ENCODE measurements at regions not wholly inside any gene's neighbourhood (a gene's known extent, or its start where the extent isn't known, plus 50 kb on each side); places are given as distances from the start of the nearest gene placed in this dataset.

DNA sequence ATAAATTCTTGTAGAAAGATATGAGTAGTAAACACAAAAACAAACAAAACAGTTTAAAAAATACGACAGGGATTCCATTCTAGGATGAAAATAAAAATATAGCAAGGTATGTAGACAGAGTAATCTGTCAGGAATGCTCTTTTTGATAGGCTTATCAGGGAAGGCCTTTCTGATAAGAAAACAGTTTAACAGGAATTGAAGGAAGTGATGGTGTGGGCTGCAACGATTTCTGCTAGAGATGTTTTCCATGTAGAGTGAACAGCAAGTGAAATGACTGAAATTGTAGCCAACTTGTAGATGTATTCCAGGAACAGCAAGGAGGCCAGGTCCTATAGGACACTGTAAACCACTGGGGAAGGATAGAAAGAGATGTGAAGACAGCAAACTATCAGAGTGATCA lies 689.7 kb upstream of the GJE1 start:
- H3K36me3 ChIP-seq (ENCODE audit: control insufficient read depth in 1 of 2, insufficient read depth in 2 of 2, low read length in 1 of 2) = no peaks in the 10 kb centered on the region
- WGBS, 2 donors = 28 to 35% methylated on average over 2 of the region's 2 CpGs
- intact Hi-C loops (cut with DNase I) = no loop called here
- no peaks in the 10 kb centered on the region for H3K27me3 ChIP-seq (ENCODE audit: control insufficient read depth in 1 of 2, insufficient read depth in 2 of 2, low read length in 1 of 2)
- ATAC-seq (ENCODE audit: low FRiP score) (no peak), DNase-seq (no peak)
- no peaks in the 10 kb centered on the region for H3K4me1 ChIP-seq (ENCODE audit: control insufficient read depth in 1 of 2, insufficient read depth in 2 of 2, low read length in 2 of 2)
- H3K4me3 ChIP-seq (ENCODE audit: low read length in 2 of 2) = no peak overlapping the region
- no peak overlapping the region for H3K27ac ChIP-seq (ENCODE audit: low read depth in 1 of 2, low read length in 2 of 2)
- H3K9me3 ChIP-seq (ENCODE audit: control insufficient read depth, low read length) = no peaks in the 10 kb centered on the region

DNA sequence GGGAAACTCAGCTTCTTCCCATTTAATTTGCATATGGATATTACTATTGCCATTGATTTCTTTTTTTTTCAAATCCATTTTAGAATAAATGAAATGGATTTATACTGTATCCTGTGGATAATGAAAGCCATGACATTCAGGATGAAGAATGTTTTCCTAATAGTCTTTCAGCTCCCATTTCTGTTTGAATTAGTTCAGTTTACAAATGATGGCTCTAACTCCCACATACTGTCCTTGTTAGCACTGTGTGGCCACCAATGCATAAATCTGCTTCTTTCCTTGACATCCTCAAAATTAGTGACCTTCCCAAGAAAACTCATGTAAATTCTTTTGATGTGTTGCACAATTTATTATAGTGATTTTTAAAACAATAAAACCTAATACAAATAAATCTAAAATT lies 693.2 kb upstream of the GJE1 start:
- DNase-seq (no peak), ATAC-seq (ENCODE audit: low FRiP score) (no peak)
- no peak overlapping the region for H3K4me3 ChIP-seq (ENCODE audit: low read length in 2 of 2)
- H3K27me3 ChIP-seq (ENCODE audit: control insufficient read depth in 1 of 2, insufficient read depth in 2 of 2, low read length in 1 of 2) = no peaks in the 10 kb centered on the region
- intact Hi-C loops (cut with DNase I) = no loop called here
- H3K9me3 ChIP-seq (ENCODE audit: control insufficient read depth, low read length) = no peaks in the 10 kb centered on the region
- no peaks in the 10 kb centered on the region for H3K4me1 ChIP-seq (ENCODE audit: control insufficient read depth in 1 of 2, insufficient read depth in 2 of 2, low read length in 2 of 2)
- no peak overlapping the region for H3K27ac ChIP-seq (ENCODE audit: low read depth in 1 of 2, low read length in 2 of 2)
- no peaks in the 10 kb centered on the region for H3K36me3 ChIP-seq (ENCODE audit: control insufficient read depth in 1 of 2, insufficient read depth in 2 of 2, low read length in 1 of 2)

DNA sequence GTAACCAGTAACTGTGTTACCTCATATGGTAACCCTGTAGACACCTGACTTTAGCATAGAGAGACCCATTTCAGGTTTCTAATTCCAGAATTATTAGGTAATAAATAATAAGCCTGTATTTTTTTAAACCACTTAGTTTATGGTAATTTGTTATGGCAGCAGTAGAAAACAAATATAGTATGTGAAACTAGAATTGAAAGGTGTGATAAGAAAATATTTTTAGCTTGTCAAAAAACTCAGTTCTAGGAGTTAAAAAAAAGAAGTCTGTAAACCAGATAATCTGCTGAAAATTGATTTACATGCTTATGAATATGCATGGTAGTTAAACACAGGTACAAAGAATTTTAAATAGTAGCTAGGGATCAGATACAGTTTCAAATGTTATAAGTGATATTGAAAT lies 695.0 kb upstream of the GJE1 start:
- intact Hi-C loops (cut with DNase I) = no loop called here
- Histone ChIP-seq H3K4me1 (ENCODE audit: control insufficient read depth in 1 of 2, insufficient read depth in 2 of 2, low read length in 2 of 2) (no peaks in the 10 kb centered on the region), H3K27me3 (ENCODE audit: control insufficient read depth in 1 of 2, insufficient read depth in 2 of 2, low read length in 1 of 2) (no peaks in the 10 kb centered on the region), H3K9me3 (ENCODE audit: control insufficient read depth, low read length) (no peaks in the 10 kb centered on the region), H3K36me3 (ENCODE audit: control insufficient read depth in 1 of 2, insufficient read depth in 2 of 2, low read length in 1 of 2) (no peaks in the 10 kb centered on the region), H3K4me3 (ENCODE audit: low read length in 2 of 2) (no peak overlapping the region), H3K27ac (ENCODE audit: low read depth in 1 of 2, low read length in 2 of 2) (no peak overlapping the region)
- no peak for DNase-seq
- ATAC-seq (ENCODE audit: low FRiP score) = no peak

DNA sequence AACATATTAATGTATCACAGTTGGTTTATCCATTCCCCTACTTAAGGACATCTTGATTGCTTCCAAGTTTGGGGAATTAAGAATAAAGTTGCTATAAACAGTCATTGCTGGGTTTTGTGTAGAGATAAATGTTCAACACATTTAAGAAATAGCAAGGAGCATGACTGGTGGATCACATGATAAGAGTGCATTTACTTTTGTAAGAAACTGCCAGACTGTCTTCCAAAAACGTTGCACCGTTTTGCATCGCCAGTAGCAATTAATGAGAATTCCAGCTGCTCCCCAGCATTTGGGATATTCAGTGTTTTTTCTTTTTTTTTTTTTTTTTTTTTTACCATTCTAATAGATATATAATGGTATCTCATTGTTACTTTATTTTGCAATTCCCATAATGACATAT lies 695.7 kb upstream of the GJE1 start:
- no peaks in the 10 kb centered on the region for H3K4me1 ChIP-seq (ENCODE audit: control insufficient read depth in 1 of 2, insufficient read depth in 2 of 2, low read length in 2 of 2)
- no peaks in the 10 kb centered on the region for H3K9me3 ChIP-seq (ENCODE audit: control insufficient read depth, low read length)
- H3K36me3 ChIP-seq (ENCODE audit: control insufficient read depth in 1 of 2, insufficient read depth in 2 of 2, low read length in 1 of 2) = no peaks in the 10 kb centered on the region
- WGBS, 2 donors = 78 to 88% methylated on average over 3 of the region's 3 CpGs
- no peak overlapping the region for H3K27ac ChIP-seq (ENCODE audit: low read depth in 1 of 2, low read length in 2 of 2)
- DNase-seq (no peak), ATAC-seq (ENCODE audit: low FRiP score) (no peak)
- intact Hi-C loops (cut with DNase I) = no loop called here
- no peak overlapping the region for H3K4me3 ChIP-seq (ENCODE audit: low read length in 2 of 2)
- no peaks in the 10 kb centered on the region for H3K27me3 ChIP-seq (ENCODE audit: control insufficient read depth in 1 of 2, insufficient read depth in 2 of 2, low read length in 1 of 2)

DNA sequence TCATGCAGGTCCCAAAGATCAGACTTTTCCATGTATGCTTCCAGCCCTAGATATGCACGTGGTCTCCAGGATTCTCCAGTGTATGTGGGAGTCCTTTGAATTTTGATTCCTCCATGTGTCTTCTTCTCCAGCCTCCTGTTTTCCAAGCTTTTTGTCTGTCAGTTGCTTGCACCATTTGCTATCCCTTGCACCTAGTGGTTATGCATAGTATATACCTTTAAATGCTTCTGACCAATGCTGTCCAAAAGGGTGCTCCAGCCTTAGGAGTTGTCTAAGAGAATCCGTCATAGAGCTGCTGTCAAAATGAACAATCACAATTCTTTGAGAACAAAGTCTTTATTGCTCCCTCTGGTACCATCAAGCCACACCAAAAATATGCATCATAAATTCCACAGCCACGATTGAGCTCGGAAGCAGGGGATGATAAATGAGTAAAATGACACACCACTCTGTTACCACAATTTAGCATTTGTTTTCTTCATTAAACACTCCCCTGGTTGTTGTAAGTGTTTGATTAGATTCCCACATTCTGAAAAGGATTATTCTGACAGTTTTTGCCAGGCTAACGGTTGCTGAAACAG lies 706.2 kb upstream of the GJE1 start:
- ATAC-seq (ENCODE audit: low FRiP score) (no peak), DNase-seq (no peak)
- Histone ChIP-seq H3K4me1 (ENCODE audit: control insufficient read depth in 1 of 2, insufficient read depth in 2 of 2, low read length in 2 of 2) (no peaks in the 10 kb centered on the region), H3K27ac (ENCODE audit: low read depth in 1 of 2, low read length in 2 of 2) (no peak overlapping the region), H3K27me3 (ENCODE audit: control insufficient read depth in 1 of 2, insufficient read depth in 2 of 2, low read length in 1 of 2) (no peaks in the 10 kb centered on the region), H3K9me3 (ENCODE audit: control insufficient read depth, low read length) (peaks cover 3% of the 10 kb centered on the region), H3K4me3 (ENCODE audit: low read length in 2 of 2) (no peak overlapping the region), H3K36me3 (ENCODE audit: control insufficient read depth in 1 of 2, insufficient read depth in 2 of 2, low read length in 1 of 2) (no peaks in the 10 kb centered on the region)
- intact Hi-C loops (cut with DNase I) = no loop called here
- WGBS, 2 donors = 63 to 72% methylated on average over 5 of the region's 5 CpGs

DNA sequence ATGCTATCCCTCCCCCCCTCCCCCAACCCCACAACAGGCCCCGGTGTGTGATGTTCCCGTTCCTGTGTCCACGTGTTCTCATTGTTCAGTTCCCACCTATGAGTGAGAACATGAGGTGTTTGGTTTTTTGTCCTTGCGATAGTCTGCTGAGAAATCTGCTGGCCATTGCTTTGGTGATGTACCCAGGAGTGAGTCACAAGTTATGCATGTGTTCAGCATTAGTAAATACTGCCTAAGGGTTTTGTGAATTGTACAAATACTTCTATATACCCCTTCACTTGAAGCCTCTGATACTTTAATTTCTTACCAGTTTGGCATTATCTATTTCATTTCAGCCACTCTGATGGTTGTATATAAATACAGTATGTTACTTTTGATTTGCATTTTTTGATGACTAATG lies 711.3 kb upstream of the GJE1 start:
- intact Hi-C loops (cut with DNase I) = no loop called here
- 91 to 92% methylated on average over 4 of the region's 4 CpGs for WGBS, 2 donors
- Histone ChIP-seq H3K27ac (ENCODE audit: low read depth in 1 of 2, low read length in 2 of 2) (no peak overlapping the region), H3K4me1 (ENCODE audit: control insufficient read depth in 1 of 2, insufficient read depth in 2 of 2, low read length in 2 of 2) (no peaks in the 10 kb centered on the region), H3K36me3 (ENCODE audit: control insufficient read depth in 1 of 2, insufficient read depth in 2 of 2, low read length in 1 of 2) (no peaks in the 10 kb centered on the region), H3K4me3 (ENCODE audit: low read length in 2 of 2) (no peak overlapping the region), H3K27me3 (ENCODE audit: control insufficient read depth in 1 of 2, insufficient read depth in 2 of 2, low read length in 1 of 2) (no peaks in the 10 kb centered on the region), H3K9me3 (ENCODE audit: control insufficient read depth, low read length) (peaks cover 2% of the 10 kb centered on the region)
- DNase-seq = no peak
- no peak for ATAC-seq (ENCODE audit: low FRiP score)

DNA sequence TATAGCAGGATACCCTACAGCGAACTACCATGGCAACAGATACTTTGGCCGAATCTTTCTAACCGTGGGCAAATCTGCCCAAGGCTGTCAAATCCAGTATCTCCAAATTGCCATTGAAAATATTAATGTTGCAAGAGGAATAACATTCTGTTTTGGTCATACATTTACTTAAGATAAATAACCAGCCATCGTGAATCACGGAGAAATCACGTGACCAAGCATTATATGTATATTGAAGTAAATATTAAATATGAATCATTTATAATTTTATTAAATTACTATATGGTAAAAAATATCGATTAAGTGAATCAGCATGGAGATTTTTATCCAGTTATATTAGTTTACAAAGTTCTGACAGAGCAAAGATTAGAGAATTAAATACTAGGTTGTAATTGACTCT lies 714.6 kb upstream of the GJE1 start:
- no peak for ATAC-seq (ENCODE audit: low FRiP score)
- H3K36me3 ChIP-seq (ENCODE audit: control insufficient read depth in 1 of 2, insufficient read depth in 2 of 2, low read length in 1 of 2) = no peaks in the 10 kb centered on the region
- intact Hi-C loops (cut with DNase I) = no loop called here
- H3K4me1 ChIP-seq (ENCODE audit: control insufficient read depth in 1 of 2, insufficient read depth in 2 of 2, low read length in 2 of 2) = no peaks in the 10 kb centered on the region
- 27 to 34% methylated on average over 7 of the region's 7 CpGs for WGBS, 2 donors
- no peak for DNase-seq
- no peaks in the 10 kb centered on the region for H3K9me3 ChIP-seq (ENCODE audit: control insufficient read depth, low read length)
- no peak overlapping the region for H3K4me3 ChIP-seq (ENCODE audit: low read length in 2 of 2)
- no peak overlapping the region for H3K27ac ChIP-seq (ENCODE audit: low read depth in 1 of 2, low read length in 2 of 2)
- no peaks in the 10 kb centered on the region for H3K27me3 ChIP-seq (ENCODE audit: control insufficient read depth in 1 of 2, insufficient read depth in 2 of 2, low read length in 1 of 2)

DNA sequence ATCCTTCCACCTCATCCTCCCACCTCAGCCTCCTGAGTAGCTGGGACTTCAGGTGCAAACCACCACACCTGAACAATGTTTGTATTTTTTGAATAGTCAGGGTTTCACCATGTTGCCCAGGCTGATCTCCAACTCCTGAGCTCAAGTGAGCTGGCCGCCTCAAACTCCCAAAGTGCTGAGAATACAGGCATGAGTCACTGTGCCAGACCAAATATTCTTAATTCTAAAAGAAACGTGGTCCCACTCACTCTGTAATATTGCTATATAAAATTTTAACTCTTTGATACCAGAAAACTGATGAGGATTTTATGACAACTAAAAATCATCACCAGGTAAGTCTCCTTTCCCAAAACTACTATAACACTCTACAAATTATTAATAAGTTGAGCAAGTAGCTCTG lies 716.8 kb upstream of the GJE1 start:
- DNase-seq = no peak
- Histone ChIP-seq H3K4me3 (ENCODE audit: low read length in 2 of 2) (no peak overlapping the region), H3K27ac (ENCODE audit: low read depth in 1 of 2, low read length in 2 of 2) (no peak overlapping the region), H3K9me3 (ENCODE audit: control insufficient read depth, low read length) (no peaks in the 10 kb centered on the region), H3K27me3 (ENCODE audit: control insufficient read depth in 1 of 2, insufficient read depth in 2 of 2, low read length in 1 of 2) (no peaks in the 10 kb centered on the region), H3K4me1 (ENCODE audit: control insufficient read depth in 1 of 2, insufficient read depth in 2 of 2, low read length in 2 of 2) (no peaks in the 10 kb centered on the region), H3K36me3 (ENCODE audit: control insufficient read depth in 1 of 2, insufficient read depth in 2 of 2, low read length in 1 of 2) (no peaks in the 10 kb centered on the region)
- no peak for ATAC-seq (ENCODE audit: low FRiP score)
- 13% methylated on average over 2 of the region's 2 CpGs for WGBS, 2 donors
- intact Hi-C loops (cut with DNase I) = no loop called here

DNA sequence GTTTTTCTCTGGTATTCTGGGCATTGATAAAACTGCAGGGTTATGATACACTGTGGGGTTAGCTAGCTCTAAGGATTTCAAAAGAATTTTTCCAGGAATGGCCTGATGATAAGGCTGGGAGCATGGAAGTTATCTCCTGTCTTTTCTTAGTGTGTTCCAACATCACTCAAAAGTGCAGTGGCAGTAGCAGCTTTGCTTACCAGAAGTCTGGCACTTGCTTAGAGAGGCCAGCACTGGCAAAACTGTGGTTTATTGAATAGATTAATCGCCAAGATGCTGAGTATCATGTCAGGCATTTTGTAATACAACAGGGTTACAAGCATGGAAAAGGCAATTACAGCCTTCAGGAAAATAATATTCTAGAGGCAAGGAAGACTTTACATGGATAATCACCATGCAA lies 719.5 kb upstream of the GJE1 start:
- no peaks in the 10 kb centered on the region for H3K4me1 ChIP-seq (ENCODE audit: control insufficient read depth in 1 of 2, insufficient read depth in 2 of 2, low read length in 2 of 2)
- intact Hi-C loops (cut with DNase I) = no loop called here
- no peaks in the 10 kb centered on the region for H3K36me3 ChIP-seq (ENCODE audit: control insufficient read depth in 1 of 2, insufficient read depth in 2 of 2, low read length in 1 of 2)
- no peak for DNase-seq
- WGBS, 2 donors = 63 to 76% methylated on average over 1 of the region's 1 CpG
- H3K27ac ChIP-seq (ENCODE audit: low read depth in 1 of 2, low read length in 2 of 2) = no peak overlapping the region
- H3K9me3 ChIP-seq (ENCODE audit: control insufficient read depth, low read length) = no peaks in the 10 kb centered on the region
- H3K27me3 ChIP-seq (ENCODE audit: control insufficient read depth in 1 of 2, insufficient read depth in 2 of 2, low read length in 1 of 2) = no peaks in the 10 kb centered on the region
- ATAC-seq (ENCODE audit: low FRiP score) = no peak
- no peak overlapping the region for H3K4me3 ChIP-seq (ENCODE audit: low read length in 2 of 2)
